Nucleus accumbens (tissue), 56 donors: ENCODE measurements at regions not wholly inside any gene's neighbourhood (a gene's known extent, or its start where the extent isn't known, plus 50 kb on each side); places are given as distances from the start of the nearest gene placed in this dataset.

Source experiments
- DNase-seq, 56 donors: peaks; one replicate each; lab custom pipeline; 2025; lab: John Stamatoyannopoulos, UW

- no peak for DNase-seq
Observed at GRCh38 chr6:21420146-21420878, 173.2 kb upstream of the SOX4 start.

- no peak for DNase-seq
Observed at GRCh38 chr6:21420926-21421325, 172.6 kb upstream of the SOX4 start.

- DNase-seq: no peak
Observed at GRCh38 chr6:21423106-21423854, 170.3 kb upstream of the SOX4 start.

- no peak for DNase-seq
Observed at GRCh38 chr6:21426841-21427490, 166.6 kb upstream of the SOX4 start.

GRCh38 chr6:21429291-21429690 lies 164.3 kb upstream of the SOX4 start:
- no peak for DNase-seq

- DNase-seq: no peak
Observed at GRCh38 chr6:21431526-21431925, 162.0 kb upstream of the SOX4 start.

- no peak for DNase-seq
Observed at GRCh38 chr6:21436625-21437024, 156.9 kb upstream of the SOX4 start.

- DNase-seq: no peak
Observed at GRCh38 chr6:21437581-21437980, 156.0 kb upstream of the SOX4 start.

GRCh38 chr6:21438237-21438985 lies 155.1 kb upstream of the SOX4 start:
- no peak for DNase-seq

- DNase-seq: no peak
Observed at GRCh38 chr6:21438986-21439352, 154.6 kb upstream of the SOX4 start.

- DNase-seq: no peak
Observed at GRCh38 chr6:21441386-21441785, 152.2 kb upstream of the SOX4 start.

- DNase-seq: no peak
Observed at GRCh38 chr6:21442874-21443273, 150.7 kb upstream of the SOX4 start.

GRCh38 chr6:21444711-21445260 lies 148.8 kb upstream of the SOX4 start:
- DNase-seq: no peak

- no peak for DNase-seq
Observed at GRCh38 chr6:21447987-21448386, 145.6 kb upstream of the SOX4 start.

GRCh38 chr6:21448485-21449109 lies 145.0 kb upstream of the SOX4 start:
- no peak for DNase-seq

- DNase-seq: no peak
Observed at GRCh38 chr6:21450149-21450548, 143.4 kb upstream of the SOX4 start.

GRCh38 chr6:21450628-21451027 lies 142.9 kb upstream of the SOX4 start:
- DNase-seq: no peak

- DNase-seq: no peak
Observed at GRCh38 chr6:21451546-21452013, 142.0 kb upstream of the SOX4 start.

GRCh38 chr6:21454262-21454661 lies 139.3 kb upstream of the SOX4 start:
- no peak for DNase-seq

GRCh38 chr6:21455071-21455470 lies 138.5 kb upstream of the SOX4 start:
- DNase-seq: no peak
